GM23338 (cell line): ENCODE measurements at regions not wholly inside any gene's neighbourhood (a gene's known extent, or its start where the extent isn't known, plus 50 kb on each side); places are given as distances from the start of the nearest gene placed in this dataset.

ENCODE experiments used
- CREB1 ChIP-seq: fragments of 250-450 bp; sonication (Bioruptor Pico); IDR thresholded peaks from 2 replicates; pipeline ENCODE4 v1.5.0; 2020; ENCODE audit warnings: low read depth, mild to moderate bottlenecking, moderate library complexity
- EZH2 ChIP-seq: fragments of 200-600 bp; sonication (generic); IDR thresholded peaks from one replicate; pipeline ENCODE4 v1.8.0; 2017; ENCODE audit warnings: antibody characterized with exemption, mild to moderate bottlenecking, low read depth; ENCODE audit not compliant: unreplicated experiment
- EZH2phosphoT487 ChIP-seq: fragments of 200-600 bp; sonication (generic); IDR thresholded peaks from one replicate; pipeline ENCODE4 v1.8.1; 2018; ENCODE audit warnings: antibody characterized with exemption; ENCODE audit not compliant: unreplicated experiment
- POLR2AphosphoS5 ChIP-seq: IDR thresholded peaks from 2 replicates; pipeline ENCODE4 v1.6.1; 2016; ENCODE audit warnings: antibody characterized with exemption, low read depth
- TF ChIP-seq, protein P1 (sequence below), 2 experiments: fragments of 200-600 bp in 1 of 2; sonication (generic) in 1 of 2; conservative IDR thresholded peaks; 2 replicates each; pipeline versions ENCODE4 v1.5.1 to v1.6.1; 2016 to 2017; ENCODE audit warnings: antibody characterized with exemption in 2 of 2, low read depth in 2 of 2, mild to moderate bottlenecking in 2 of 2, moderate library complexity in 1 of 2
- TF ChIP-seq, protein P2 (sequence below): fragments of 250-450 bp; sonication (Bioruptor Pico); IDR thresholded peaks from 2 replicates; pipeline ENCODE4 v1.5.0; 2020; ENCODE audit warnings: mild to moderate bottlenecking, moderate library complexity

DNA sequence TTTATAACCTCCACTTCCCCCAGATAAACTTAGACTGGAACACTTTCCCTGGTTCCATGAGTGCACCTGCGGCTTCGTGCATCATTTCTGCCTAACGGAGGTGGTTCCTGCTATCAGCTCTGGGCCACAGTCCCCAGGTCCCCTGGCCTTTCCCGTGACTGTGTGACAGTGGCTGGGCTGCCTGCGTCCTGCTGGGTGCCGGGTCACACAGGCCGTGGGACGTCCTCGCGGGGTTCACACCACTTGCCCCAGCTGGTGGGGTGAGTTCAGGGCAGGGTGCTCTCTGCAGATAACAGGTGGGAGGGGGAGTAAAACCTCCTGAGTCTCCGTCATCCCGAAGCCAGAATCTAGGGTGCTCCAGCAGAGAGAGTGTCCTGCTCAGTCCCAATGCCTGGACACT, 58.7 kb upstream of the CFAP46 start:
- TF ChIP-seq, protein P1, sequence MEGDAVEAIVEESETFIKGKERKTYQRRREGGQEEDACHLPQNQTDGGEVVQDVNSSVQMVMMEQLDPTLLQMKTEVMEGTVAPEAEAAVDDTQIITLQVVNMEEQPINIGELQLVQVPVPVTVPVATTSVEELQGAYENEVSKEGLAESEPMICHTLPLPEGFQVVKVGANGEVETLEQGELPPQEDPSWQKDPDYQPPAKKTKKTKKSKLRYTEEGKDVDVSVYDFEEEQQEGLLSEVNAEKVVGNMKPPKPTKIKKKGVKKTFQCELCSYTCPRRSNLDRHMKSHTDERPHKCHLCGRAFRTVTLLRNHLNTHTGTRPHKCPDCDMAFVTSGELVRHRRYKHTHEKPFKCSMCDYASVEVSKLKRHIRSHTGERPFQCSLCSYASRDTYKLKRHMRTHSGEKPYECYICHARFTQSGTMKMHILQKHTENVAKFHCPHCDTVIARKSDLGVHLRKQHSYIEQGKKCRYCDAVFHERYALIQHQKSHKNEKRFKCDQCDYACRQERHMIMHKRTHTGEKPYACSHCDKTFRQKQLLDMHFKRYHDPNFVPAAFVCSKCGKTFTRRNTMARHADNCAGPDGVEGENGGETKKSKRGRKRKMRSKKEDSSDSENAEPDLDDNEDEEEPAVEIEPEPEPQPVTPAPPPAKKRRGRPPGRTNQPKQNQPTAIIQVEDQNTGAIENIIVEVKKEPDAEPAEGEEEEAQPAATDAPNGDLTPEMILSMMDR (conservative IDR thresholded peaks at IDR 0.05; ENCODE audit: low read depth in 2 of 2) = no peak
- TF ChIP-seq EZH2 (no peak), POLR2AphosphoS5 (no peak), CREB1 (CRISPR knock-in tag) (no peak), EZH2phosphoT487 (no peak)
- TF ChIP-seq, protein P2, sequence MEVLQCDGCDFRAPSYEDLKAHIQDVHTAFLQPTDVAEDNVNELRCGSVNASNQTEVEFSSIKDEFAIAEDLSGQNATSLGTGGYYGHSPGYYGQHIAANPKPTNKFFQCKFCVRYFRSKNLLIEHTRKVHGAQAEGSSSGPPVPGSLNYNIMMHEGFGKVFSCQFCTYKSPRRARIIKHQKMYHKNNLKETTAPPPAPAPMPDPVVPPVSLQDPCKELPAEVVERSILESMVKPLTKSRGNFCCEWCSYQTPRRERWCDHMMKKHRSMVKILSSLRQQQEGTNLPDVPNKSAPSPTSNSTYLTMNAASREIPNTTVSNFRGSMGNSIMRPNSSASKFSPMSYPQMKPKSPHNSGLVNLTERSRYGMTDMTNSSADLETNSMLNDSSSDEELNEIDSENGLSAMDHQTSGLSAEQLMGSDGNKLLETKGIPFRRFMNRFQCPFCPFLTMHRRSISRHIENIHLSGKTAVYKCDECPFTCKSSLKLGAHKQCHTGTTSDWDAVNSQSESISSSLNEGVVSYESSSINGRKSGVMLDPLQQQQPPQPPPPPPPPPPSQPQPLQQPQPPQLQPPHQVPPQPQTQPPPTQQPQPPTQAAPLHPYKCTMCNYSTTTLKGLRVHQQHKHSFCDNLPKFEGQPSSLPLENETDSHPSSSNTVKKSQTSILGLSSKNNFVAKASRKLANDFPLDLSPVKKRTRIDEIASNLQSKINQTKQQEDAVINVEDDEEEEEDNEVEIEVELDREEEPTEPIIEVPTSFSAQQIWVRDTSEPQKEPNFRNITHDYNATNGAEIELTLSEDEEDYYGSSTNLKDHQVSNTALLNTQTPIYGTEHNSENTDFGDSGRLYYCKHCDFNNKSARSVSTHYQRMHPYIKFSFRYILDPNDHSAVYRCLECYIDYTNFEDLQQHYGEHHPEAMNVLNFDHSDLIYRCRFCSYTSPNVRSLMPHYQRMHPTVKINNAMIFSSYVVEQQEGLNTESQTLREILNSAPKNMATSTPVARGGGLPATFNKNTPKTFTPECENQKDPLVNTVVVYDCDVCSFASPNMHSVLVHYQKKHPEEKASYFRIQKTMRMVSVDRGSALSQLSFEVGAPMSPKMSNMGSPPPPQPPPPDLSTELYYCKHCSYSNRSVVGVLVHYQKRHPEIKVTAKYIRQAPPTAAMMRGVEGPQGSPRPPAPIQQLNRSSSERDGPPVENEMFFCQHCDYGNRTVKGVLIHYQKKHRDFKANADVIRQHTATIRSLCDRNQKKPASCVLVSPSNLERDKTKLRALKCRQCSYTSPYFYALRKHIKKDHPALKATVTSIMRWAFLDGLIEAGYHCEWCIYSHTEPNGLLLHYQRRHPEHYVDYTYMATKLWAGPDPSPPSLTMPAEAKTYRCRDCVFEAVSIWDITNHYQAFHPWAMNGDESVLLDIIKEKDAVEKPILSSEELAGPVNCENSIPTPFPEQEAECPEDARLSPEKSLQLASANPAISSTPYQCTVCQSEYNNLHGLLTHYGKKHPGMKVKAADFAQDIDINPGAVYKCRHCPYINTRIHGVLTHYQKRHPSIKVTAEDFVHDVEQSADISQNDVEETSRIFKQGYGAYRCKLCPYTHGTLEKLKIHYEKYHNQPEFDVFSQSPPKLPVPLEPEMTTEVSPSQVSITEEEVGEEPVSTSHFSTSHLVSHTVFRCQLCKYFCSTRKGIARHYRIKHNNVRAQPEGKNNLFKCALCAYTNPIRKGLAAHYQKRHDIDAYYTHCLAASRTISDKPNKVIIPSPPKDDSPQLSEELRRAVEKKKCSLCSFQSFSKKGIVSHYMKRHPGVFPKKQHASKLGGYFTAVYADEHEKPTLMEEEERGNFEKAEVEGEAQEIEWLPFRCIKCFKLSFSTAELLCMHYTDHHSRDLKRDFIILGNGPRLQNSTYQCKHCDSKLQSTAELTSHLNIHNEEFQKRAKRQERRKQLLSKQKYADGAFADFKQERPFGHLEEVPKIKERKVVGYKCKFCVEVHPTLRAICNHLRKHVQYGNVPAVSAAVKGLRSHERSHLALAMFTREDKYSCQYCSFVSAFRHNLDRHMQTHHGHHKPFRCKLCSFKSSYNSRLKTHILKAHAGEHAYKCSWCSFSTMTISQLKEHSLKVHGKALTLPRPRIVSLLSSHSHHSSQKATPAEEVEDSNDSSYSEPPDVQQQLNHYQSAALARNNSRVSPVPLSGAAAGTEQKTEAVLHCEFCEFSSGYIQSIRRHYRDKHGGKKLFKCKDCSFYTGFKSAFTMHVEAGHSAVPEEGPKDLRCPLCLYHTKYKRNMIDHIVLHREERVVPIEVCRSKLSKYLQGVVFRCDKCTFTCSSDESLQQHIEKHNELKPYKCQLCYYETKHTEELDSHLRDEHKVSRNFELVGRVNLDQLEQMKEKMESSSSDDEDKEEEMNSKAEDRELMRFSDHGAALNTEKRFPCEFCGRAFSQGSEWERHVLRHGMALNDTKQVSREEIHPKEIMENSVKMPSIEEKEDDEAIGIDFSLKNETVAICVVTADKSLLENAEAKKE = no peak
